ENCODE measurements at regions not wholly inside any gene's neighbourhood (a gene's known extent, or its start where the extent isn't known, plus 50 kb on each side); places are given as distances from the start of the nearest gene placed in this dataset.

- no peak for DNase-seq
These were observed 364.1 kb upstream of the BTBD3 start for GRCh38 chr20:11553603-11554002.

GRCh38 chr20:11555510-11555909 lies 362.2 kb upstream of the BTBD3 start:
- DNase-seq = no peak

DNA sequence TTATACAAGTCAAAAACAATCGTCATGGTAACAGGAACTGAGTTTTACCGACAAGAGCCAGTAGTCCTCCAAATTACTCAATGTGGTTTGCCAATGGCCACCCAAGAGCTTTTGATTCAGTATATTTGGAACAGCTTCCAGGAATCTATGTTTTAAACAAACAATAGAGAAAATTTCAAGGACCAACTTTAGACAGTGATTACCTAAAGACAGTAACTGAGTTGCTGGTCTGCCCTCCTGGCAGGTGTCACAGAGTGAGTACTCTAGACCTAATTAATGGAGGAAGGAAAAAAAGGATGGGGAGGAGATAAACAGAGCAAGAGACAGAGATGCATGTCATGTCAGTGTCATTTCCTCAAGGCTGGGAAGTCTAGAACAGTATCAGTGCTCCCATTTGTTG lies 361.3 kb upstream of the BTBD3 start:
- DNase-seq = no peak

DNA sequence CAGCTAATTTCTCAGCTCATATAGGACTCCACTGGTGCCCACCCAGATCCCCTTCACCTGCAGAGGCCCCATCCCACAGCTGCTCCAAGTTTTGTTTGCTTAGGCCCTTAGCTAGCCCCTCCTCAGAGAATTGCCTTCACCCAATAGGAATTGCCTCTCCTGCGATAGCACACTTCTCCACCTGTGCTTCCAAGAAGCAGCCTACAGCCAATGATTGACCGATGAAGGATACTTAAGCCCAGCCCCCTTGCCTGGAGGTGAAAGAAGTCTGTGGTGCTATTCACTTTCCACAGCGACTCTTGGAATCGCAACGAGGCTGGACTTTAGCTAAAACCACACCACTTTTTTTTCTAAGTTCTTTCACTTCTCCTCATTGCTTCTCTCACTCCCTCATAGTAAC lies 353.2 kb upstream of the BTBD3 start:
- no peak for DNase-seq

- no peak for DNase-seq
These were observed 348.5 kb upstream of the BTBD3 start for GRCh38 chr20:11569163-11569562.

- no peak for DNase-seq
These were observed 344.2 kb upstream of the BTBD3 start for GRCh38 chr20:11573507-11573906.

DNA sequence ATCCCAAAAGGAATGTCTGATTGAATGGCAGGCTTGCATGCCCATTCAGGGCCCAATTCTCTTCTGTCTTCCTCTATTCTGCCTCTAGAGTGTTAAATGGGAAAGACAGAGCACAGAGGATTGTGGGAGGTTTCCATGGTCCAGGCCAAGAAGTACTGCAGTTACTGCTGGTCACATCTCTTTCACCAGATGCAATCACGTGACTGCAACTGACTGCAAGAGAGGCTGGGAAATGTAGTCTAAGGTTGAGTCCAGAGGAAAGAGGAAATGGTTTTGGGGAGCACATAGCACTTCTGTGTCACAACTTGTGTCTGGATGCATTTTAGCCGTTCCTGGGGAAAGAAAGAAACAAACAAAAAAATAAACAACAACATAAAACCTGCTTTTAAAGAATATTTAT lies 336.4 kb upstream of the BTBD3 start:
- no peak for DNase-seq

DNA sequence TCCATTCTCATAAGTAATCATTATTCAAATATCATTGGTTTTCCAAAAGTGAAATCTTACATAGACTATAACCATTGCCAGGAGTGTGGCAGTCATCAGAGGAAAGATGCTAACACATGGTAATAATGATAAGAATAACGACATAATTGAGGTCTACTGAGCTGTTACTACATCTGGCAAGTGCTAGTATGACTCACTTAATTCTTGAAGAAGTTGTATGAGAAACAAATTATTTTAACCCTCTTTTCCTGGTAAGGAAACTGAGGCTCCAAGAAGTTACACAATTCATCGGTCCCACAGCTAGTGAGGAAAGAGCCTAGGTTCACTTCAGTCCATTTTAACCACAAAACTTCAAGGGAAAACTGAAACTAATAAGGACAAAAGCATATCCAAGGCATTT lies 335.6 kb upstream of the BTBD3 start:
- DNase-seq = no peak

DNA sequence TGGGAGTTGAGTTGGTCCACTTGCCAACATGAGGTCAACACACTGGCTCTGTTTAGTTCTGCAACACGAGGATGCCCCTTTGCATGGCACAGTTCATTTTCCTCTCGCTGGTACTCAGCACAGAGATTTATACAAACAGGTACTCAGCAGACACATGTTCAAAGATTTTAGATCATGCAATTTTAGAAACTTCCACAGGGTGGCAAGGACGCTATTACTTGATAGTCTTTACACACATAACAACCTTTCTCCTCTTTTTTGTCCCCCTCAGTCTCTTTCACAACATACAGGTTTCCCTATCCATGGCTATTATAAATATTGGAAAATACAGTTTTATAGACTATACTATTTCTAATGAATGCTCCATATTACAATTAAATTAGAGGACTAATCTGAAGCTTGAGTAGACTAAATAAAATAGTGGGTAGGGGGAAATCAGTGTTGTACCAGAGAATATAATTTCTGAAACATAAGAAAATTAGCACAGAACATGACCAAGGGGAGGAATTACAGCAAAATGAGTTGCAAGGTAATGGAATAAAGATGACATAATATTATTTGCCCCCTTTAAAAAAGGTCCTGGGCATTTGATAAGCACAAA lies 331.8 kb upstream of the BTBD3 start:
- DNase-seq = no peak

DNA sequence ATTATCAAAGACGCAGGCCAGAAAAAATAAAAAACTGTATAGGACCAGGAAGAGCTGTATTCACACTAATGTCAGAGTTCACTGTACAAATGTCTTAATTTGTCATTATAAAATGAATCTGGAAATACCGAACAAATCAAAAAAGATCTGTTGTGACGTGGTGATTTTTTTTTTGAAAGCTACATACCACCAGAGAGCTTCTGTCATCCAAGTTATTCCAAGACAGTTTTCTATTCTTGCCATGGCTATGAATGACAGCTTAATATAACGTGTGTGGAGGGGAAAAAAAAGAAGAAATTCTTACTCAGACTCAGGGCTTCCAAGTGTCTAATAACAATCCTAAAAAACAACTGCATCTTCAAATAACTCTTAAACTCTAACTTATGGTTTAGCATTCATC lies 328.8 kb upstream of the BTBD3 start:
- no peak for DNase-seq

DNA sequence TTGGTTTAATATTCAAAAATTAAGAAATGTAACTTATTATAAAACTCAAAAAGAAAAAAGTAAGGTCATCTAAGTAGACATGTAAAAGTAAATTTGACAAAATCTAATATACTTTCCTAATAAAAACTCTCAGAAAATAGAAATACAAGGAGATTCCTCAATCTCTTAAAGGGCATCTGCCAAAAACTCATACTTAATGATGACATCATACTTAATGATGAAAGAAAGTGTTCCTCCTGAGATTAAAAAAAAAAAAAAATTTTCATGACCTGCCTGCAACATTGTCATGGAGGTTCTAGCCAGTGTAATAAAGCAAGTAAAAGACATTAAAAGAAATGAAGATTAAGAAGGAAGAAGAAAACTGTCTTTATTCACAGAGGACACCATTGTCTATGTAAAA lies 325.7 kb upstream of the BTBD3 start:
- no peak for DNase-seq

GRCh38 chr20:11604339-11604738 lies 313.4 kb upstream of the BTBD3 start:
- DNase-seq = no peak

- no peak for DNase-seq
These were observed 310.6 kb upstream of the BTBD3 start for GRCh38 chr20:11607047-11607446.

- no peak for DNase-seq
These were observed 309.0 kb upstream of the BTBD3 start for GRCh38 chr20:11608736-11609135.

- DNase-seq = no peak
These were observed 293.0 kb upstream of the BTBD3 start for GRCh38 chr20:11624704-11625103.

DNA sequence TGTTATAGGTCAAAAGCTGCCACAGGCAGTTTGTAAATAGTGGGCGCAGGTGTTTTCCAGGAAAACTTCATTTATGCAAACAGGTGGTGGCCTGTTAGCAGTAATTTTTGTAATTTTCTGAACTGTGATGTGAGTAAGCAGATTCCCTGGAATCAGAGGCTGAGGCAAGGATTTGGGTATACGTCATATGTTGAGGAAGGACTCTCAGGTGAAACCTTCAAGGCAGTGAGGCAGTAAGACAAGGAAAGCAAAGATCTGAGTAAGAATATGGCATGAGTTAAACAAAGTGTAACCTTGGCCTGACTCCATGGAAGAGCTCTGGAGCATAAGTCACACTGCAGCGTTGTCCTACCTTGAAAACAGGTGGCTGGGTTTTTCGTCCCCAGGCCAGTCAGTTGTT lies 291.1 kb upstream of the BTBD3 start:
- no peak for DNase-seq

- no peak for DNase-seq
These were observed 274.8 kb upstream of the BTBD3 start for GRCh38 chr20:11642866-11643265.

- DNase-seq = no peak
These were observed 271.3 kb upstream of the BTBD3 start for GRCh38 chr20:11646359-11646758.

DNA sequence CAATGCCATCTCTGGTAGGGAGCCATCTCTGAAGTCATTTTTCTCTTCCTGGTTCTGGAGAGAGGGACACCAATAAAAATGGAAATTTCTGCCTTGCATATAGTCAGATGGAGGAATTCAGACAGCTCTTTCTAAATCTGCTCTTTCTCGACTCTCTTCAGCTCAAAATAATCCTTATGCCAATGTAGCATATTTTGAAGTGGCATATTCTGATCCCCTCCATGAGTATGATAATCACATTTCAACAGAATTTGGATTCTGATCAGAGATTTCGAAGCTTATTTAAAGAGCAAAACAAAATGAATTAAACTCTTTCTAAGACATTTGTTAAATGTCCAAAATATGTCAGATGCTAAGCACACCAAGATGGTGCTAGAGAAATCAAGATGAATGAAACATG lies 267.1 kb upstream of the BTBD3 start:
- DNase-seq = no peak

DNA sequence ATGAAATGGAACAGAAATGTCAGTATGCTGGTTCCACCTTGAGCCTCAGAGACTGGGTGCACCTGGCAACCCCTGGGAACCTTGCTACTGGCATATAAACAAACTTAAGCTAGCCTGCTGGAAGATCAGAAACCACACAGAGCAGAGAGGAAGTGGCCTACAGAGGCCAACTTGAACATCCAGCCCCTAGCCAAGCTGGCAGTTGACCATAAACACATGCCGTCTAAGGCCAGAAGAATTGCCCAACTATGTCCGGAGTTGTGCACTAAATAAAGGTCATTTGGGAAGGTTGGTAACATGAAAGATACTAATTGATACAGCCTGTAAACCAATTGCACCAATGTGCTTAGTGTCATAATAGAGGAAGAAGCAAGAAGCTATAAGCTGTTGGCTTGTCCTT lies 266.6 kb upstream of the BTBD3 start:
- no peak for DNase-seq

GRCh38 chr20:11651647-11652046 lies 266.0 kb upstream of the BTBD3 start:
- DNase-seq = no peak

- DNase-seq = no peak
These were observed 265.6 kb upstream of the BTBD3 start for GRCh38 chr20:11652128-11652527.

DNA sequence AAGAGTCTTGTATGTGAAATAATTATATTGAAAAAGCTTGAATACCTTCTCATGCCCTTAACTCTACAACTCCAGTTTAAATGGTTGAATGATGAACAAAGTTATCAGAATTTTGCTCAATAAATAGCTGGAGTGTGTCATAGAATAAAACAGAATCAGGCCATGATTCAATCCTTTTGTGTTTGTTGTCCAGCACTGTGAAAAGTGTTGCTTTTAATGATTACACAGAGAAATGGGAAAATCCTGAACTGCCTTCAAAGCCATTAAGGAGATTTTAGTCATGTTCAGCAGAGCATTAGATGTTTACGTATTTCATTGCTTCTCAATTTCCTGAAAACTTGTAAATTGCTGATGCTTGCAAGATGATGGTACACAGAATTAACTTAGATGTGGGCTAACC lies 262.9 kb upstream of the BTBD3 start:
- no peak for DNase-seq

DNA sequence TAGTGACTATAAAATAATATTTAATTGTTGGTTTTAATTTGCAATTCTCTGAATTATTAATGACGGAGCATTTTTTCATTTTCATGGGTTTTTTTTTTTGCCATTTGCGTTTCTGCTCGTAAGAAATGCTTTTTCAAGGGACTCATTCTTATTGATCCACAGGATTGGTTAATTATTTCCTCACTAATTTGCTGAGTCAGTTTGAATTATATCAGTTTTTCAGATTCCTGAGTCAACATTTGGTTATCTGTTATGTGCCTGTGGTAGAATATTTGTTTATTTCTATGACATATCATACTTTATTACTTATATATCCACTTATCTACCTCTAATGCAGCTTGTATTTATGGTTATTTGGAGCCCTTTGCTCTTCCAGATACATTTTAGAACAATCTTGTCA lies 257.0 kb upstream of the BTBD3 start:
- no peak for DNase-seq

- DNase-seq = no peak
These were observed 246.6 kb upstream of the BTBD3 start for GRCh38 chr20:11671015-11671511.

DNA sequence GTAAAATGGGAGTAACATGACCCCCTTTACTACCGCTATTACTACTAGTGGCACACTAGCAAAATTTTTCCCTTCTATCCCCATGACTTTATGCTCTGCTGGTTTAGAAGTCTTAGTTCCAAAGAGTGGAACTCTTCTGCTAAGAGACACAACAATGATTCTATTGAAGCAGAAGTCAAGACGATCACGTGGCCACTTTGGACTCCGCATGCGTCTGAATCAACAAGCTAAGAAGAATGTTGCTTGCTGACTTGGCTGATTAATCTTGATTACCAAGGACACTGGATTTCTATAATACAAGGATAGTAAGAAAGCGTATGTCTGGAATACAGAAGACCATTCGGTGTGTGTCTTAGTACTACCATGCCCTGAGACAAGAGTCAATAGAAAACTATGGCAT lies 244.7 kb upstream of the BTBD3 start:
- no peak for DNase-seq

Data from cerebellar nuclear complex (tissue), 1 donor.